ENCODE measurements at regions not wholly inside any gene's neighbourhood (a gene's known extent, or its start where the extent isn't known, plus 50 kb on each side); places are given as distances from the start of the nearest gene placed in this dataset.
"Not testable (repeated sequence)": the region's sequence is repeated elsewhere in the genome, so short reads cannot be mapped to it uniquely, and the experiment has no call there.

DNA sequence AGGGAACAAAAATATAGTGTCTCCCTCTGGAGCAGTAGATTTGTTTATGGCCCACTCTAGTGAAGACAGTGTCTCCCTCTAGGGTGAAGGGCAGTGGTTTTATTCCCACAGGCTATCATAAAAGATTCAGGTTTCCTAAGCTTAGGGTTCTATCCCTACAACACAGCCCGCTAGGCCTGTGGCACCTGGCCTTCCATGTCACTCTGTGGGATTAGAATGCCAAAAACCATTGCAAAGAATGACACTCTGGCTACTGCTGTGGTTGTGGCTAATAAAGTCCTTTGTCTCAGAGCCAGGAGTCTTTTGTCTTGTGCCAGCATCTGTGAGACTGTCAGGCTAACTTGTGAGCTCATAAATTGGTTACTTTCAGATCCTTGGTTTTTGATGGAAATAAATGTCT is 700.7 kb upstream of the DEFB115 start:
- H4K91ac ChIP-seq (ENCODE audit: insufficient read depth, low read depth, low read length); H3K14ac ChIP-seq (replicated peaks; ENCODE audit: low read depth, low read length); H3K4me2 ChIP-seq (ENCODE audit: low read depth, low read length); ATAC-seq (ENCODE audit: low read depth); H3K18ac ChIP-seq (ENCODE audit: low read depth, low read length); intact Hi-C loops (cut with micrococcal nuclease); H2BK15ac ChIP-seq (ENCODE audit: low read depth, low read length); BruUV-seq (replicated peaks); CTCF ChIA-PET; in situ Hi-C loops (cut with MboI; ENCODE audit: low sequenced_read_pairs); POLR2A ChIA-PET (ENCODE audit: unreplicated experiment); H2BK120ac ChIP-seq (ENCODE audit: low read depth, low read length); H3K4ac ChIP-seq (ENCODE audit: low read depth, low read length); H3K79me1 ChIP-seq (ENCODE audit: low read depth in 1 of 2, low read length in 2 of 2); H3K36me3 ChIP-seq (ENCODE audit: control insufficient read depth, insufficient read depth, low read length); H3K9me1 ChIP-seq (ENCODE audit: insufficient read depth, low read length); H3K27me3 ChIP-seq (ENCODE audit: control insufficient read depth, insufficient read depth, low read length); H3K4me3 ChIP-seq (ENCODE audit: insufficient read depth, low read depth, low read length); H2BK20ac ChIP-seq (ENCODE audit: low read depth, low read length); H2BK5ac ChIP-seq (ENCODE audit: low read depth, low read length, poor library complexity, severe bottlenecking); H3K27ac ChIP-seq (ENCODE audit: insufficient read depth, low read length); H3K9me3 ChIP-seq (ENCODE audit: control insufficient read depth, insufficient read depth, low read length); H3K56ac ChIP-seq (ENCODE audit: extremely low read depth, insufficient read depth, low read length); H2AK5ac ChIP-seq (ENCODE audit: low read depth, low read length); H4K8ac ChIP-seq (ENCODE audit: low read depth in 2 of 2, low read length in 2 of 2); DNase-seq; H4K20me1 ChIP-seq (ENCODE audit: insufficient read depth, low read length); H3K4me1 ChIP-seq (ENCODE audit: control insufficient read depth, insufficient read depth, low read length); H2AK9ac ChIP-seq (replicated peaks; ENCODE audit: low read depth, low read length, poor library complexity); H2AFZ ChIP-seq (replicated peaks; ENCODE audit: low read length, poor library complexity); H3K23ac ChIP-seq (ENCODE audit: low read depth, low read length); H4K5ac ChIP-seq (ENCODE audit: low read depth, low read length); H3K9ac ChIP-seq (ENCODE audit: low read depth, low read length); dilution Hi-C loops (cut with HindIII; ENCODE audit: low sequenced_read_pairs, unreplicated experiment): not testable (repeated sequence)
- WGBS, 2 experiments (ENCODE audit: extremely low coverage in 2 of 2, insufficient read length in 1 of 2), result no CpG with 5 or more reads among the region's 1 CpG

DNA sequence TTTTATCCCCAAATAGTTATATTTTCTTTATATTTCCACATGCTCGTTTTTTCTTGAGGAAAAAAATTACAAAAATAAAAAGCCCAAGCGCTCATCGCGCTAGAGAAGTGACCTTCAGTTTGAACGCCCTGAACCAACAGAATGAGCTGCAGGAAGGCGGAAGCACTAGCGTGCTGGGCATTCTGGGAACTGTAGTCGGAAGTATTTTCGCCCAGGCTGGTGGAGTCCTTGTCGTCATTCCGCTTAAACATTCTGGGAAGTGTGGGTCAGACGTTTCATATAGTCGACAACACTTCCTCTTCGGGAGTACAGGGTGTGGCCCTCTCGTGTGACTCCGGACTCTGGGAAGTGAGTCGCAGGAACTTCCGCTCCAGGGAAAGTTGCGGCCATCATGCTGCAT is 692.4 kb upstream of the DEFB115 start:
- H3K9ac ChIP-seq (ENCODE audit: low read depth, low read length); H2BK20ac ChIP-seq (ENCODE audit: low read depth, low read length); H4K20me1 ChIP-seq (ENCODE audit: insufficient read depth, low read length); CTCF ChIA-PET; H3K27me3 ChIP-seq (ENCODE audit: control insufficient read depth, insufficient read depth, low read length); H3K79me1 ChIP-seq (ENCODE audit: low read depth in 1 of 2, low read length in 2 of 2); H3K36me3 ChIP-seq (ENCODE audit: control insufficient read depth, insufficient read depth, low read length); H4K5ac ChIP-seq (ENCODE audit: low read depth, low read length); H3K9me3 ChIP-seq (ENCODE audit: control insufficient read depth, insufficient read depth, low read length); ATAC-seq (ENCODE audit: low read depth); DNase-seq; H3K4me1 ChIP-seq (ENCODE audit: control insufficient read depth, insufficient read depth, low read length); in situ Hi-C loops (cut with MboI; ENCODE audit: low sequenced_read_pairs); H3K4me2 ChIP-seq (ENCODE audit: low read depth, low read length); H3K4ac ChIP-seq (ENCODE audit: low read depth, low read length); H2BK5ac ChIP-seq (ENCODE audit: low read depth, low read length, poor library complexity, severe bottlenecking); H4K8ac ChIP-seq (ENCODE audit: low read depth in 2 of 2, low read length in 2 of 2); POLR2A ChIA-PET (ENCODE audit: unreplicated experiment); H2AK9ac ChIP-seq (replicated peaks; ENCODE audit: low read depth, low read length, poor library complexity); dilution Hi-C loops (cut with HindIII; ENCODE audit: low sequenced_read_pairs, unreplicated experiment); H2AFZ ChIP-seq (replicated peaks; ENCODE audit: low read length, poor library complexity); H4K91ac ChIP-seq (ENCODE audit: insufficient read depth, low read depth, low read length); H3K56ac ChIP-seq (ENCODE audit: extremely low read depth, insufficient read depth, low read length); H2BK120ac ChIP-seq (ENCODE audit: low read depth, low read length); H3K18ac ChIP-seq (ENCODE audit: low read depth, low read length); H3K23ac ChIP-seq (ENCODE audit: low read depth, low read length); H3K9me1 ChIP-seq (ENCODE audit: insufficient read depth, low read length); BruUV-seq (replicated peaks); H2BK15ac ChIP-seq (ENCODE audit: low read depth, low read length); H3K27ac ChIP-seq (ENCODE audit: insufficient read depth, low read length); H3K14ac ChIP-seq (replicated peaks; ENCODE audit: low read depth, low read length); H3K4me3 ChIP-seq (ENCODE audit: insufficient read depth, low read depth, low read length); intact Hi-C loops (cut with micrococcal nuclease); H2AK5ac ChIP-seq (ENCODE audit: low read depth, low read length): not testable (repeated sequence)
- WGBS, 2 experiments (ENCODE audit: extremely low coverage in 2 of 2, insufficient read length in 1 of 2), result no CpG with 5 or more reads among the region's 19 CpGs
